GM12891 (cell line): ENCODE measurements at regions not wholly inside any gene's neighbourhood (a gene's known extent, or its start where the extent isn't known, plus 50 kb on each side); places are given as distances from the start of the nearest gene placed in this dataset.

Source experiments
- POLR2A ChIP-seq: IDR thresholded peaks from 2 replicates; pipeline ENCODE4 v1.6.1; 2011; ENCODE audit warnings: low read depth, low read length, control low read depth
- POLR2AphosphoS5 ChIP-seq: IDR thresholded peaks from 2 replicates; pipeline ENCODE4 v1.6.1; 2011; ENCODE audit warnings: low read depth, low read length, control low read depth

GRCh38 chr12:92544322-92544721 is 158.5 kb upstream of the PLEKHG7 start:
- TF ChIP-seq POLR2A, result no peak
- TF ChIP-seq POLR2AphosphoS5, result no peak
